ENCODE measurements at regions not wholly inside any gene's neighbourhood (a gene's known extent, or its start where the extent isn't known, plus 50 kb on each side); places are given as distances from the start of the nearest gene placed in this dataset.

DNA sequence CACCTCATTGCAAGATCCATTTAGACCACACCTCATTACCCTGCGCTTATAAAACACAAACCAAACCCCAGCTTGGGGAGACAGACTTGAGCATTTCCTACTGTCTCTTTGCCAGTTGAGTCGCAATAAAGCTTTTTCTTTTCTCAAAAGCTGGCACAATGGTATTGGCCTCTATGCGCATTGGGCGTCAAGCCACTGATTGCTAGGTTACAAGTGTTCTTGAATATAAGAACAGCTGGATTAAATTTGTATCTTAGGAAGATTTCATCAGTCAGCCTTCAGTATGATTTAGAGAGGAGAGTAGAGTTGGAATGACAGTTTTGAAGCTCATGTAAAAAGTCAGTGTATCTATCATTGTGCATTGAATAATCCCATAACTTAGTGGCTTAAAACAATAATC lies 84.9 kb upstream of the RAB4A start:
- TF ChIP-seq POLR2A (IDR thresholded peaks at IDR 0.05): no peak
- TF ChIP-seq, protein P1, sequence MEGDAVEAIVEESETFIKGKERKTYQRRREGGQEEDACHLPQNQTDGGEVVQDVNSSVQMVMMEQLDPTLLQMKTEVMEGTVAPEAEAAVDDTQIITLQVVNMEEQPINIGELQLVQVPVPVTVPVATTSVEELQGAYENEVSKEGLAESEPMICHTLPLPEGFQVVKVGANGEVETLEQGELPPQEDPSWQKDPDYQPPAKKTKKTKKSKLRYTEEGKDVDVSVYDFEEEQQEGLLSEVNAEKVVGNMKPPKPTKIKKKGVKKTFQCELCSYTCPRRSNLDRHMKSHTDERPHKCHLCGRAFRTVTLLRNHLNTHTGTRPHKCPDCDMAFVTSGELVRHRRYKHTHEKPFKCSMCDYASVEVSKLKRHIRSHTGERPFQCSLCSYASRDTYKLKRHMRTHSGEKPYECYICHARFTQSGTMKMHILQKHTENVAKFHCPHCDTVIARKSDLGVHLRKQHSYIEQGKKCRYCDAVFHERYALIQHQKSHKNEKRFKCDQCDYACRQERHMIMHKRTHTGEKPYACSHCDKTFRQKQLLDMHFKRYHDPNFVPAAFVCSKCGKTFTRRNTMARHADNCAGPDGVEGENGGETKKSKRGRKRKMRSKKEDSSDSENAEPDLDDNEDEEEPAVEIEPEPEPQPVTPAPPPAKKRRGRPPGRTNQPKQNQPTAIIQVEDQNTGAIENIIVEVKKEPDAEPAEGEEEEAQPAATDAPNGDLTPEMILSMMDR (IDR thresholded peaks at IDR 0.05): no peak
